NCI-H2029 (cell line): ENCODE measurements at regions not wholly inside any gene's neighbourhood (a gene's known extent, or its start where the extent isn't known, plus 50 kb on each side); places are given as distances from the start of the nearest gene placed in this dataset.
"Not testable (repeated sequence)": the region's sequence is repeated elsewhere in the genome, so short reads cannot be mapped to it uniquely, and the experiment has no call there.

Experiments
- DNase-seq: peaks from one replicate; lab custom pipeline; 2025; lab: John Stamatoyannopoulos, UW

- no peak for DNase-seq
Observed at GRCh38 chr2:59790186-59791003, 763.1 kb downstream of the BCL11A start.

- DNase-seq, result no peak
Observed at GRCh38 chr2:59789523-59789922, 763.9 kb downstream of the BCL11A start.

- DNase-seq, result no peak
Observed at GRCh38 chr2:59787095-59787494, 766.4 kb downstream of the BCL11A start.

GRCh38 chr2:59786684-59787083 lies 766.8 kb downstream of the BCL11A start:
- no peak for DNase-seq

GRCh38 chr2:59779571-59779970 lies 773.9 kb downstream of the BCL11A start:
- DNase-seq, result no peak

GRCh38 chr2:59777120-59777519 lies 776.3 kb downstream of the BCL11A start:
- no peak for DNase-seq

GRCh38 chr2:59776726-59777008 lies 776.8 kb downstream of the BCL11A start:
- no peak for DNase-seq

GRCh38 chr2:59774821-59775433 lies 778.5 kb downstream of the BCL11A start:
- DNase-seq, result no peak

GRCh38 chr2:59770651-59771050 lies 782.8 kb downstream of the BCL11A start:
- DNase-seq, result no peak

- no peak for DNase-seq
Observed at GRCh38 chr2:59761966-59762365, 791.5 kb downstream of the BCL11A start.

- no peak for DNase-seq
Observed at GRCh38 chr2:59756150-59756549, 797.3 kb downstream of the BCL11A start.

GRCh38 chr2:59754011-59754735 lies 799.3 kb downstream of the BCL11A start:
- no peak for DNase-seq

GRCh38 chr2:59752512-59752911 lies 800.9 kb downstream of the BCL11A start:
- DNase-seq, result no peak

- no peak for DNase-seq
Observed at GRCh38 chr2:59752071-59752470, 801.4 kb downstream of the BCL11A start.

GRCh38 chr2:59751214-59751613 lies 802.2 kb downstream of the BCL11A start:
- DNase-seq, result not testable (repeated sequence)

GRCh38 chr2:59746291-59746690 lies 807.2 kb downstream of the BCL11A start:
- DNase-seq, result no peak

GRCh38 chr2:59745085-59745484 lies 808.4 kb downstream of the BCL11A start:
- DNase-seq, result no peak

GRCh38 chr2:59744436-59744835 lies 809.0 kb downstream of the BCL11A start:
- no peak for DNase-seq

- DNase-seq, result no peak
Observed at GRCh38 chr2:59741840-59742239, 811.6 kb downstream of the BCL11A start.

- no peak for DNase-seq
Observed at GRCh38 chr2:59739166-59739565, 814.3 kb downstream of the BCL11A start.

- DNase-seq, result no peak
Observed at GRCh38 chr2:59737299-59737698, 816.2 kb downstream of the BCL11A start.

GRCh38 chr2:59734743-59735142 lies 818.7 kb downstream of the BCL11A start:
- peak; percentile 65 for DNase-seq

GRCh38 chr2:59733970-59734369 lies 819.5 kb downstream of the BCL11A start:
- DNase-seq, result no peak
